ENCODE measurements at regions not wholly inside any gene's neighbourhood (a gene's known extent, or its start where the extent isn't known, plus 50 kb on each side); places are given as distances from the start of the nearest gene placed in this dataset.

GRCh38 chr10:57786331-57786730 lies 481.4 kb downstream of the IPMK start:
- no TSS peak for BruUV-seq (replicated peaks)
- Histone ChIP-seq H3K27me3 (ENCODE audit: control insufficient read depth, insufficient read depth, low read length) (no peaks in the 10 kb centered on the region), H3K4me3 (ENCODE audit: low read depth in 2 of 2, low read length in 2 of 2) (no peak overlapping the region), H3K9me3 (ENCODE audit: control insufficient read depth, insufficient read depth, low read depth, low read length) (no peaks in the 10 kb centered on the region), H3K4me1 (ENCODE audit: control insufficient read depth, insufficient read depth, low read length) (no peaks in the 10 kb centered on the region), H3K36me3 (ENCODE audit: control insufficient read depth, insufficient read depth, low read length) (no peaks in the 10 kb centered on the region), H3K27ac (ENCODE audit: low read length) (no peak overlapping the region)
- in situ Hi-C loops (cut with HindIII; ENCODE audit: low pct_unique_long_range_greater_than_20kb, low sequenced_read_pairs): no loop called here
- ATAC-seq: no peak
- intact Hi-C loops (cut with micrococcal nuclease; ENCODE audit: unreplicated experiment): no loop called here
- CTCF ChIA-PET: no interaction called here
- no peak for TF ChIP-seq POLR2AphosphoS5 (IDR thresholded peaks at IDR 0.05; ENCODE audit: low read depth, low read length)
- POLR2A ChIA-PET: no interaction called here
- no peak for DNase-seq (ENCODE audit: low read depth, low spot score)

DNA sequence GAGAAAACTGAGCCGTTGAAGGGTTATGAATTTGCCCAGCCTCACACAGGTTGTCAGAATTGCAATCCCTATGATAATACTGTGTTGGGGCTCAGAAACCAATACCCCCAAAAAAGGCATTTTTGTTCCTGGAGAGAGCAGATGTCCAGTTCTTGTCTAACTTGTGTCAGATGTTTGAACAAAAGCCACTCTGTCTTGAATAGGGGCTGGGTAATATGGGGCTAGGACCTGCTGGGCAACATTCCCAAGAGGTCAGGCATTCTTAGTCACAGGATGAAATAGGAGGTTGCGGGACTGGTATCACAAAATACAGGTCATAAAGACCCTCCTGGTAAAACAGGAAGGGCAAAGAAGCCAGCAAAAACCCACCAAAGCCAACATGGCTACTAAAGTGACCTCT lies 482.1 kb downstream of the IPMK start:
- in situ Hi-C loops (cut with HindIII; ENCODE audit: low pct_unique_long_range_greater_than_20kb, low sequenced_read_pairs): no loop called here
- Histone ChIP-seq H3K4me1 (ENCODE audit: control insufficient read depth, insufficient read depth, low read length) (no peaks in the 10 kb centered on the region), H3K36me3 (ENCODE audit: control insufficient read depth, insufficient read depth, low read length) (no peaks in the 10 kb centered on the region), H3K27me3 (ENCODE audit: control insufficient read depth, insufficient read depth, low read length) (no peaks in the 10 kb centered on the region), H3K9me3 (ENCODE audit: control insufficient read depth, insufficient read depth, low read depth, low read length) (no peaks in the 10 kb centered on the region), H3K4me3 (ENCODE audit: low read depth in 2 of 2, low read length in 2 of 2) (no peak overlapping the region), H3K27ac (ENCODE audit: low read length) (no peak overlapping the region)
- ChIA-PET CTCF (no interaction called here), POLR2A (no interaction called here)
- BruUV-seq (replicated peaks): no TSS peak
- no peak for ATAC-seq
- DNase-seq (ENCODE audit: low read depth, low spot score): no peak
- intact Hi-C loops (cut with micrococcal nuclease; ENCODE audit: unreplicated experiment): no loop called here
- TF ChIP-seq SIN3A (IDR thresholded peaks at IDR 0.05; ENCODE audit: borderline replicate concordance, insufficient read depth, low read depth, low read length) (no peak), POLR2AphosphoS5 (IDR thresholded peaks at IDR 0.05; ENCODE audit: low read depth, low read length) (no peak), TCF7L2 (IDR thresholded peaks at IDR 0.05; ENCODE audit: low read depth, low read length) (no peak), CTCF (IDR thresholded peaks at IDR 0.05) (no peak), REST (IDR thresholded peaks at IDR 0.05; ENCODE audit: insufficient read depth in 1 of 2, low read depth in 2 of 2, low read length in 1 of 2) (no peak)

- Histone ChIP-seq H3K36me3 (ENCODE audit: control insufficient read depth, insufficient read depth, low read length) (no peaks in the 10 kb centered on the region), H3K9me3 (ENCODE audit: control insufficient read depth, insufficient read depth, low read depth, low read length) (no peaks in the 10 kb centered on the region), H3K27me3 (ENCODE audit: control insufficient read depth, insufficient read depth, low read length) (no peaks in the 10 kb centered on the region), H3K4me1 (ENCODE audit: control insufficient read depth, insufficient read depth, low read length) (no peaks in the 10 kb centered on the region), H3K4me3 (ENCODE audit: low read depth in 2 of 2, low read length in 2 of 2) (no peak overlapping the region), H3K27ac (ENCODE audit: low read length) (no peak overlapping the region)
- POLR2A ChIA-PET: no interaction called here
- BruUV-seq (replicated peaks): no TSS peak
- no peak for TF ChIP-seq REST (IDR thresholded peaks at IDR 0.05; ENCODE audit: insufficient read depth in 1 of 2, low read depth in 2 of 2, low read length in 1 of 2)
- TF ChIP-seq SIN3A (IDR thresholded peaks at IDR 0.05; ENCODE audit: borderline replicate concordance, insufficient read depth, low read depth, low read length): no peak
- no peak for TF ChIP-seq POLR2AphosphoS5 (IDR thresholded peaks at IDR 0.05; ENCODE audit: low read depth, low read length)
- no peak for TF ChIP-seq CTCF (IDR thresholded peaks at IDR 0.05)
- no peak for TF ChIP-seq TCF7L2 (IDR thresholded peaks at IDR 0.05; ENCODE audit: low read depth, low read length)
- in situ Hi-C loops (cut with HindIII; ENCODE audit: low pct_unique_long_range_greater_than_20kb, low sequenced_read_pairs) (no loop called here), intact Hi-C loops (cut with micrococcal nuclease; ENCODE audit: unreplicated experiment) (no loop called here)
- ATAC-seq (no peak), DNase-seq (ENCODE audit: low read depth, low spot score) (no peak)
- CTCF ChIA-PET: no interaction called here
These were observed 482.6 kb downstream of the IPMK start for GRCh38 chr10:57785068-57785467.

All from Panc1 (cell line).